ENCODE measurements at regions not wholly inside any gene's neighbourhood (a gene's known extent, or its start where the extent isn't known, plus 50 kb on each side); places are given as distances from the start of the nearest gene placed in this dataset.

DNA sequence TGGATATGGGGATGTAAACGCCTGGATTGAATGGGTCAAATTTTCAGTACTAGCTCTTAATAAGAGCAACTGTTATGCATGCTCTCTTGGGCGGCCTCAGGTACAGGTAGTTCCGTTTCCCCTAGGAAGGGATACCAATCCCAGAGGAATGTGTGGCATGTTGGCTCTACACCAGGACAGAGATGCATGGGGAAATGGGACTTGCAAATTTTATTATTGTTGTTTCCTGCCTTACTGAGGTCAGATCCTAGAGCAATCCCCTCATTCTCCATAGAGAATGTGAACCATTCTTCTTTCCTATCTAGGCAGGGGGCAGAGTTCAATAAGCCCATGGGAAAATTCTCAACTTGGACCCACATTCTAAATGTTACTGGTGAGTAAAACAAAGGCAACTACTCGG lies 361.8 kb upstream of the FGF16 start:
- H3K27me3 ChIP-seq: no peaks in the 10 kb centered on the region
- no peak overlapping the region for H3K4me3 ChIP-seq
- H3K27ac ChIP-seq: no peak overlapping the region
- WGBS, 2 donors: 67 to 70% methylated on average over 4 of the region's 4 CpGs
- DNase-seq (ENCODE audit: low spot score in 2 of 2): no peak
- no peaks in the 10 kb centered on the region for H3K36me3 ChIP-seq
- peaks cover 0 to 12% (median 0%) of the 10 kb centered on the region in 4 donors for H3K9me3 ChIP-seq
- TF ChIP-seq, protein P1, sequence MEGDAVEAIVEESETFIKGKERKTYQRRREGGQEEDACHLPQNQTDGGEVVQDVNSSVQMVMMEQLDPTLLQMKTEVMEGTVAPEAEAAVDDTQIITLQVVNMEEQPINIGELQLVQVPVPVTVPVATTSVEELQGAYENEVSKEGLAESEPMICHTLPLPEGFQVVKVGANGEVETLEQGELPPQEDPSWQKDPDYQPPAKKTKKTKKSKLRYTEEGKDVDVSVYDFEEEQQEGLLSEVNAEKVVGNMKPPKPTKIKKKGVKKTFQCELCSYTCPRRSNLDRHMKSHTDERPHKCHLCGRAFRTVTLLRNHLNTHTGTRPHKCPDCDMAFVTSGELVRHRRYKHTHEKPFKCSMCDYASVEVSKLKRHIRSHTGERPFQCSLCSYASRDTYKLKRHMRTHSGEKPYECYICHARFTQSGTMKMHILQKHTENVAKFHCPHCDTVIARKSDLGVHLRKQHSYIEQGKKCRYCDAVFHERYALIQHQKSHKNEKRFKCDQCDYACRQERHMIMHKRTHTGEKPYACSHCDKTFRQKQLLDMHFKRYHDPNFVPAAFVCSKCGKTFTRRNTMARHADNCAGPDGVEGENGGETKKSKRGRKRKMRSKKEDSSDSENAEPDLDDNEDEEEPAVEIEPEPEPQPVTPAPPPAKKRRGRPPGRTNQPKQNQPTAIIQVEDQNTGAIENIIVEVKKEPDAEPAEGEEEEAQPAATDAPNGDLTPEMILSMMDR (IDR thresholded peaks at IDR 0.05): no peak
- no peak for TF ChIP-seq EP300 (IDR thresholded peaks at IDR 0.05)
- no peak for TF ChIP-seq POLR2A (IDR thresholded peaks at IDR 0.05)
- peaks cover 0 to 10% (median 2%) of the 10 kb centered on the region in 4 donors for H3K4me1 ChIP-seq

- H3K27ac ChIP-seq: peak overlapping the region in 3 of 4 donors; percentile 27 to 52 (median 36)
- WGBS, 2 donors: 26 to 34% methylated on average over 7 of the region's 7 CpGs
- DNase-seq (ENCODE audit: low spot score in 2 of 2): peak; percentile 13 to 74
- no peaks in the 10 kb centered on the region for H3K27me3 ChIP-seq
- no peak overlapping the region for H3K4me3 ChIP-seq
- H3K9me3 ChIP-seq: no peaks in the 10 kb centered on the region
- no peaks in the 10 kb centered on the region for H3K36me3 ChIP-seq
- H3K4me1 ChIP-seq: peaks cover 0 to 10% (median 2%) of the 10 kb centered on the region in 4 donors
- TF ChIP-seq EP300 (IDR thresholded peaks at IDR 0.05): peak in 1 of 2 donors; percentile 49
- TF ChIP-seq POLR2A (IDR thresholded peaks at IDR 0.05): no peak
- TF ChIP-seq, protein P1 (IDR thresholded peaks at IDR 0.05): no peak
These were observed 359.5 kb upstream of the FGF16 start for GRCh38 chrX:77087529-77088169.

DNA sequence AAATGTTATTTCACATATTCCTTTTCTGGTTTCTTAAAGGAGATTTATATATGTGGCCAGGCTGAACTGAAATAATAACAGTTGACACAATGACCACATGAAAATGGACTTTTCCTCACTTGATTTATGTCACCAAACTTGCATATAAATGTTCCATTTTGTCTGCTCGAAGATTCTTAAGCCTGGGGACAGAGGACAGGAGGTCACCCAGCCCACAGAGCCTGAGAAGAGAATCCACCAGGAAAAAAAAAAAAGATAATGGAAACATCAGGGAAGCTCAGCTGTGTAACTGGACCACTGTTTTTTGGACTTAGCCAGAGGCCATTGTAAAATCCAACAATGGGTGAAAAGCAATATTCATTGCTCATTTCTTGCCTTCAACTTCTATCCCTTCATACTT lies 359.0 kb upstream of the FGF16 start:
- peaks cover 0 to 10% (median 2%) of the 10 kb centered on the region in 4 donors for H3K4me1 ChIP-seq
- TF ChIP-seq, protein P1 (IDR thresholded peaks at IDR 0.05): no peak
- TF ChIP-seq POLR2A (IDR thresholded peaks at IDR 0.05): no peak
- TF ChIP-seq EP300 (IDR thresholded peaks at IDR 0.05): no peak
- no peaks in the 10 kb centered on the region for H3K27me3 ChIP-seq
- H3K9me3 ChIP-seq: no peaks in the 10 kb centered on the region
- no peaks in the 10 kb centered on the region for H3K36me3 ChIP-seq
- no peak overlapping the region for H3K4me3 ChIP-seq
- 6 to 22% methylated on average over 1 of the region's 1 CpG for WGBS, 2 donors
- no peak for DNase-seq (ENCODE audit: low spot score in 2 of 2)
- peak overlapping the region in 1 of 4 donors; percentile 40 for H3K27ac ChIP-seq

DNA sequence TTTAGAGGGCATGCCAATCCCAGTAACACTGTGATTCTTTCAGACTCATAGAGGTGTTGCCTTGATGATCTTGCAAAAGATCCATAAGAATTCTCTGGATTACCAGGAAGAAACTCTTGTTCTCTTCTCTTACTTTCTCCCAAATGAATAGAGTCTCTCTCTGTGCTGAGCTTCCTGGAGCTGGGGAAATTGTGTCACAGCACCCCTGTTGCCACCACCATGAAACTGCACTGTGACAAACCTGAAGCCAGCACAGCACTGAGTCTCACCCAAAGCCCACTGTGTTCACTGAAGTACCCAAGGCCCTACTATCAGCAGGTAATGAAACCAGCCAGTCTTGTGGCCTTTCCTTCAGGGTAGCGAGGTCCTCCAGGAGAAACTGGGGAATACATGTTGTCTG lies 332.7 kb upstream of the FGF16 start:
- Histone ChIP-seq H3K36me3 (no peaks in the 10 kb centered on the region), H3K27me3 (no peaks in the 10 kb centered on the region), H3K27ac (no peak overlapping the region), H3K4me1 (no peaks in the 10 kb centered on the region), H3K9me3 (no peaks in the 10 kb centered on the region), H3K4me3 (no peak overlapping the region)
- WGBS, 2 donors: 64 to 80% methylated on average over 1 of the region's 1 CpG
- TF ChIP-seq, protein P1 (IDR thresholded peaks at IDR 0.05): no peak
- TF ChIP-seq POLR2A (IDR thresholded peaks at IDR 0.05) (no peak), EP300 (IDR thresholded peaks at IDR 0.05) (no peak)
- no peak for DNase-seq (ENCODE audit: low spot score in 2 of 2)

DNA sequence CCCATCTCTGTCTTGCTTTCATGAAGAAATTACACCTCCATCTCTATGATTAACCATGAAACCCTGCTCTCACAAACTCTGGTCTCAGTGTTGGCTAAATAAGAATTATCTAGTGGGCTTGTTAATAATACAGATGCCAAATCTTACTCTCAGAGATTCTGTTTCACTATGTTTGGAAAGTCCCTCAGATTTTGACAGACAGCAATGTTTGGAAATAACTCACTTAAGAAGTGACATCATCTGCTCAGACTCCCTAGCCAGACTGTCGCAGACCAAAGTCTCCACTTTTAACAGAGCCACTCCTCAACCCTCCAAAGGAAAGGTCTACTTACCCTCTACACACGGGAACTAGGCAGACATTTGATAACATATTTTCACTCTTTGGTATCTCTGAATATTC lies 328.5 kb upstream of the FGF16 start:
- no peak overlapping the region for H3K4me3 ChIP-seq
- TF ChIP-seq EP300 (IDR thresholded peaks at IDR 0.05): no peak
- TF ChIP-seq, protein P1 (IDR thresholded peaks at IDR 0.05): no peak
- no peak for TF ChIP-seq POLR2A (IDR thresholded peaks at IDR 0.05)
- H3K4me1 ChIP-seq: no peaks in the 10 kb centered on the region
- 67 to 73% methylated on average over 2 of the region's 2 CpGs for WGBS, 2 donors
- no peaks in the 10 kb centered on the region for H3K36me3 ChIP-seq
- no peak overlapping the region for H3K27ac ChIP-seq
- H3K27me3 ChIP-seq: no peaks in the 10 kb centered on the region
- H3K9me3 ChIP-seq: no peaks in the 10 kb centered on the region
- no peak for DNase-seq (ENCODE audit: low spot score in 2 of 2)

Measured in tibial nerve (tissue), 4 donors.